HG03139 (cell line): ENCODE measurements at regions not wholly inside any gene's neighbourhood (a gene's known extent, or its start where the extent isn't known, plus 50 kb on each side); places are given as distances from the start of the nearest gene placed in this dataset.
"Not testable (repeated sequence)": the region's sequence is repeated elsewhere in the genome, so short reads cannot be mapped to it uniquely, and the experiment has no call there.

ENCODE experiments used
- ATAC-seq: cut with Tn5 transposase; IDR thresholded peaks from one replicate; pipeline ENCODE4 v1.9.1; 2021; ENCODE audit not compliant: unreplicated experiment

DNA sequence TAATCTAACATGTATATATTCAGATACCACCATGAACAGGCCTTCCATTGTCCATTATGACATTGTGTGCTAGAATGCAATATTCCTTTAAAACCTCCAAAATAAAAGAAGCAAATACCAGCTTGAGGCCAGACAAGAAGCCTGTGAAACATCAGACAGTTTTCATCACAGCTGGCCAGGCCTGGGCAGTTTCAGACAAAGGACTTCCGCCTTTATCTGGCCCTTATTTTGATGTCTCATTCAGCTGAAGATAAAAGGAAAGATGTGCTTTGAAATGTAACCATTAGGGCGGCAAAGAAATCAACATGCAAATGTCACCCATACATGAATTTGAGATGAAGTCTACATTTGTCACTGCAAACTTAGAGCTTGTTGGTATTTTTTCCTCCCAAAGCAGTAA, 737.5 kb downstream of the KCNJ2 start:
- ATAC-seq: no peak

DNA sequence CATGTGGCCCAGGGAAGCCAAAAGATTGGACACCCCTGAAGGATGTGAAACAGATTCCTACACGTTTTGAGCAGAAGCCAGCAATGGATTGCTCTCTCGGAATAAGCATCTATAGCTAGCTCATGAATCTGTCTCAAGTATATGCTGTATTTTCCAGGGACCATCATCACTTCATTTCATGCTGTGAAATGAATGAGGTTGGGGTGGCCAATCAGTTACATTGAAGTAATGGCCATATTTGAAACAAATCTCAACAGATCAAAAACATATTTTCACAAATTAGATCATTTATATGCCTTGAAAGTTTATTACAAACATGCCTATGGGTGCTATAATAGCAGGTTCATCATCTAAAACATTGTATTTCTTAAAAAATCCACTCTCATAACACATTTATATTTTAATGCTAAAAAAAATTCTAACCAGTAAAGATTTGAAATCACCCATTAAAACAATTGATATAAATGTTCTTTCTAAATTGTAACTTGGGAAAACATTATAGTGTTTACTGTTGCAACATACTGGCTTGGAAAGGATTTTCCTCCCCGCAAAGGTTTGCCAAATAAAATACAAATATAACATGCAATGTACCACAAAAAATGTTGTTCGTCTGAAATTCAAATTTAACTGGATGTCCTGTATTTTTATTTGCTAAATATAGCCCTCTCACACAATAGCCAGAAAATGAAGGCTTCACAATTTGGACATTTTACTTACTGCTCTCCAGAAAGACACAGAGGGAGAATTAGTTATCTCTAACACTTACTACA, 743.6 kb downstream of the KCNJ2 start:
- no peak for ATAC-seq

DNA sequence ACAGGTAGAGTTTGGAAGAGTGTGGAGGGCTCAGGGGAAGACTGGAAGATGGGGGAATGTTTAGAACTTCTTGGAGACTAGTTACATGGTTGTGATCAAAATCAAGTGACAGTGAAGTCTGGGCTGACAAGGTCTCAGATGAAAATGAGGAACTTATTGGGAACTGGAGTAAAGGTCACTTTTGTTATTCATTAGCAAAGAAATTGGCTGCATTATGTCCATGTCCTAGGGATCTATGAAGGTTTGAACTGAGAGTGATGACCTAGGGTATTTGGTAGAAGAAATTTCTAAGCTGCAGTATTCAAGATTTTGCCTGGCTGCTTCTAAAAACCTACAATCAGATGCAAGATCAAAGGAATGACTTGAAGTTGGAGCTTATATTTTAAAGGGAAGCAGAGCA, 747.1 kb downstream of the KCNJ2 start:
- no peak for ATAC-seq

DNA sequence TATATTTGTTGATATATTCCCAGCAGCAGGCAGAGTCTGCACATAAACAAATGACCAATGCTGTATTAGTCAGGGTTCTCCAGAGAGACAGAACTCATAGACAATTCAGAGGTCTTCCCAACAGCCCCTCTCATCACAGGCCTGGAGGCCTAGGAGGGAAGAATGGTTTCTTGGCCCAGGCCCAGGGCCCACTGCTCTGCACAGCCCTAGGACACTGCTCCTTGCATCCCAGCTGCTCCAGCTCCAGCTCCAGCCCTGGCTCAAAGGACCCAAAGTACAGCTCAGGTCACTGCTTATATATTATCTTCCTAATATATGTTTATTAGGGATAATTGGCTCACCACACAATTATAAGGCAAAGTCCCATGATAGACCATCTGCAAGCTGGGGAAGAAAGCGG, 749.9 kb downstream of the KCNJ2 start:
- ATAC-seq: no peak

DNA sequence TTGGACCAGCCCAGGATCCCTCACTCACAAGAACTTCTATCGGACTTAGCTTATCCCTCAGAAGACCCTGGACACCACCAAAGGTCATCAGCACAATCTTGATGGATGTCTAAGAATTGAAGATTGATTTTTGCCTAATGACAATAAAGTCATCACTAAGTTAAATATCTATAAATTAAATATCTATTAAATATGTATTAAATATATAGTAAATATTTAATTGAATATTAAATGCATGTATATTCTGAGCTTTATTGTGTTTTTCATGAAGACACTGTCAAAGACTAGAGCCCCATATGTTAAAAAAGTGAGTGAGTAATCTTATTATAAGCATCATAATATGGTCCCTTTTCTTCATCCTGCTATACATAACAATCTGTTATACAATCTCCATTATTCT, 751.1 kb downstream of the KCNJ2 start:
- ATAC-seq: no peak

DNA sequence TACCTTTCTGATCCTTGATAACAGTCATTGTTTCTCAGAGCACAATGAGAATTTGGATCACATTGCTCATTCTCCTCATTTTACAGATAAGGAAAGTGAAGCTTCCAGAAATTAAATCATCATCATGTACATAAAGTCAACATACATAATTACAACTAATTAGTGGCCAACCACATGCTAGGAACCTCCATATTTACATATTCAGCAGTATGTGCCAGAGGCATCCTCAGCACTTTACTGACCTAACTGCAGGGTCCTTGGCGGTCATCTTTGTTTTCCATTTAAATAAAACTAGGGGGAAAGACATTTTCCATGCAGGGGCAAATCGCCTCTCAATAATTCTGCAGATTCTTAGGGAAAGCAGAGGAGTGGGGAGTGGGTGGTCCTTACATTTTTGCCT, 752.9 kb downstream of the KCNJ2 start:
- ATAC-seq: no peak

DNA sequence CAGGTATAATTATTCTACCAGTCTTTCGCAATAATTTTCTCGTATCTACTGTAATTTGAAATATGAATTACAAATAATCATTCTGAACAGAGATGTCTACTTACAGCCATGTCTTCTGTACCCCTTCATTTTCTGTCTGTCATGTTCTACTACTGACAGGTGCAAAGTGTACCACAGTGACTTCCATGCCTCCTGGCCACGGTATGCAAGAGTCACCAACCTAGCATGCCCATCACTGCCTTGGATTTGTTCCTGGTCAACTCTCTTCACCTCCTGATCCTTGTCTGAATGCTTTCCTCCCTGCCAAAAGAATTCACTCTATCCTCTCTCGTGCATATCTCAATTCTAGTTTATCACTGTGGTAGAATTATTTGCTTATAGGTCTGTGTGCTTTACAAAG, 755.4 kb downstream of the KCNJ2 start:
- no peak for ATAC-seq

DNA sequence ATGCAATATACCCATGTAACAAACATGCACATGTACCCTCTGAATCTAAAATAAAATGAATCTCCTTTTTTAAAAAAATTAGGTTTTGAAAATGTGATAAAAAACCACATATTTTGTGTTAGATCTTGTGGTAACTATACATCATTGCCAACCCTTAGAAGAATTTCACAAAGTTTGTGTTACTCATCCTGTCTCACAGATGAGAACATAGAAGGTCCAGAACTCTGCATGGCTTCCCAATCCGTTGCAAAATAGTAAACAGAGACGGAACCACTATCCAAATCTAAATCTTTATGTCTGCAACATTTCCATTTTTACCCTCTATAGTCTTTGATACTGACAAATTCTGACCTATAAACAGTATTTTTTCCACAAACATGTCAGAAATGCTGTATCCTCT, 759.9 kb downstream of the KCNJ2 start:
- ATAC-seq: no peak

DNA sequence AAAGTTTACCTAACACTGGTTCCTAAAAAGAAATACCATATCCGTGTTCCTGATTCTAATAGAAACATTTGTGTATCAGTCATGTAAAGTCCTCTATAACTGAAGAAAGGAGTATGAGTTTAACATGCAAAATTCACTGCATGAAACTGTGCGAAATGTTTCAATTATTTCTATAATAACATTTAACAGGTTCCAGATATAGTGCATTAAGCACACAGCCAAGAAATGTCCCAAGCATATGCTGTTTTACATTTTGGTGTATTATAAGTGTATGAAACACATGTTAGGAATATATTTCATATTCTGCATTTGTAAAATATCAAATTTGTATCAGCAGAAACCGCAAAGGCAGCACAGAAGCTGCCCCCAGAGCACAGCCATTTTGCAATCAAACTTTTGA, 764.9 kb downstream of the KCNJ2 start:
- no peak for ATAC-seq

DNA sequence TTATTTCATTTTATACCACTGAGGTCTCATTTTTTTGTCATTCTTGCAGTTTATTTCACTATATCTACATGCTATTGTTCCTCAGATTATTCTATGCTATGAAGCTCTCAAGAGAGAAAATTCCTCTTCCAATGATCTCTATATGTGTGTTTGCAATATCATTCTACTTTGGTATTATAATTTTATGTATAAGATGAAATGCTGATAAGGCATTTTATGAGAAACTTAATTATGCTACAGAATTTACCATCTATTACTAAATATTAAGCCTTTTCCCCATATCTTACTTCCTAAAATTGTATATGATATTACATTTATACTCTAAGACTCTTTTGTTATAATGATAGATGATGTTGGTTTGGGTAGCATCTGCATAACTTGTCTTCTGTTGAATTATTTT, 765.5 kb downstream of the KCNJ2 start:
- no peak for ATAC-seq

DNA sequence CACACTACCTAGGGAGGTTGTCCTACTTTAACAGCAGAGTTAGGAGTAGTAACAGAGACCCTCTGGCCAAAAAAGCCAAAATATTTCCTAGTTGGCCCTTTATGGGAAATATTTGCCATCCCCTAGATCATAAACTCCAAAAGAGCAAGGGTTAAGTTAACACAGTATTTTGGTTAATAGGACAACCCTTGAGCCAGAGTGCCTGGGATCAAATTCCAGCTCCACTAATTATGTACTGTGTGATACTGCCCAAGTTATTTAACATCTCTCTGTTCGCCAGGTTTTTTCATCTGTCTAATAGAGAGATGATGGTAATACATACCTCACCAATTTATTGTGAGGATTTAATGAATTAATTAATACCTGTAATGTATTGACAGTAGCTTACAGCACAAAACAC, 767.4 kb downstream of the KCNJ2 start:
- no peak for ATAC-seq

DNA sequence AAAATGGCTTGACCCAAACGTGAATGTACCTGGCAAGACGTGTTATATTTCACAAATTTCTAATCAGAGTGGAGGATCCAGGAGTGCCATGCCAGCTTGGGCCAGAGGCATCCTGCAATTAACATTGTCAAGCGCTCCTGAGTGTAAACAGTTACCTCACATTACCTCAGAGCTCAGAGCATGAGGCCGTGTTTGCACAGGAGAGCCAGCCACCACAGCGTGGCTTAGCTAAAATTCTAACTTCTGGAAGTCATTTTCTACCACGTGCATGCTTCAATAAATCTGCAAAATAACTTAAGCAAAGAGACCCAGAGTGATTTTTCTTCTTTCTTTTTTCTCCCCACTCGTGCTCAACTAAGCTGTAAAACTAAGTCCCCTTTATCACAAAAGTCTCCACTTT, 769.0 kb downstream of the KCNJ2 start:
- ATAC-seq: no peak

DNA sequence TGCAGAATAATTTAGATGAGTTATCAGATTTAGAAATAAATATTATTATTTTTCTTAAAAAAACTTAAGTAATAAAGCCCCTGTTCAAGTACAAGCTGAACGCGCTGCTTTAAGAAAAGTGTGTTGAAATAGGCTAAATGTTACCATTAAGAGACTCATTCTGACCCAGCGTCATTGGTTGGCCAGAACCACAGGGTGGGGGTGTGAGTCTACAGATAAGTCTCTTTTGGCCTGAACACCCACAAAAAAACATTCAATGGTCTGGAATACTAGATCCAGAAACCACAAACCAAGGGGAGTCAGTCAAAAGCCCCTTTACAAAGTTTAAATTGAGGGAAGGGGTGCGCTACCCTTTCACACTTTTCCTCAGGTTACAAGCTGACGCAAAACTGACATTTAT, 776.1 kb downstream of the KCNJ2 start:
- ATAC-seq: no peak

DNA sequence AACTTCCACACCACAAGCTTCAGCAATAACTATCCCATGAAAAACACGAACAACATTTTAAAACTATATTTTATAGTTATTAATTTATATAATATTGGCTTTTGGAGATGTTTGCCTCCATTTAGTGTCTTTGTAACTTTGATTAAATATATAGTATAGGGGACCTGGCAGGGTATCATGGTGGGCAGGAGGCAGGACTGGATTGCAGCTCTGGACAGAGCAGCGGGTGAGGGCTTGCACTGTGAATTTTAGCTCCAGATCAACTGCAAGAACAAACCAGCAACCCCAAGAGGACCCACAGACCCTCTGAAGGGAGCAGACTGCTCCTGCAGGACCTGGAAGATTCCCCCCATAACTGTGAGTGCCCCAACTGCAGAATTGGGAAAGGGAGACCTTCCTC, 777.9 kb downstream of the KCNJ2 start:
- ATAC-seq: no peak

DNA sequence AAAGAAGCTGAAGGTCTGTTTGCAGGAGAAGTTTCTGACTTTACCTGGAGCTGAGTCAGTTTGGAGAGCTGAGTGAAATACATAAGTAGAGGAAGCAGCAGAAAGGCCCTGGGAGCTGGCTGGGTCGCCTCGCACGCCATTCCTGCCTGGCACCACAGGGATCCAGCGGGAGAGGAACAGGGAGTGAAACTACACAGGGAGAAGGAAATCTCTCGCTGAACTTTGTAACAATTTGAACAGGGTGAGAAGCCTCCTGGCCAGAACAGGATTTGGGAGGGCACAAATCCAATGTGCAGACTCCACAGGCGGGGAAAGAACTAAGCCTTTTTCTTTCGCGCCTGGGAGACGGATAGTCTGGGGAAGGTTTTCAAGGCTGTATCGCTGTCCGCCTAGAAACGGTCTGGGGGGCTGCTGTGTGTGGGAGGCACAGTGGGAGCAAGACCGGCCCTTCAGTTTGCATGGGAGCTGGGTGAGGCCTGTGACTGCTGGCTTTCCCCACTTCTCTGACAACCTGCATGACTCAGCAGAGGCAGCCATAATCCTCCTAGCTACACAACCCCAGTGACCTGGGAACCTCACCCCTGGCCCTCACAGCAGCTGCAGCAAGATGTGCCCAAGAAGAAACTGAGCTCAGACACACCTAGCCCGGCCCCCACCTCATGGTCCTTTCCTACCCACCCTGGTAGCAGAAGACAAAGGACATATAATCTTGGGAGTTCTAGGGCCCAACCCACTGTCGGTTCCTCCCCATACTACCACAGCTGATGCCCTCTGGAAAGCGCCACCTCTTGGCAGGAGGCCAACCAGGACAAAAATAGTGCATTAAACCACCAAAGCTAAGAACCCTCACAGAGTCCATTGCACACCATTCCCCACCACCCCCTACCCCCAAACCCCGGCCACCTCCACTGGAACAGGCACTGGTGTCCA, 778.6 kb downstream of the KCNJ2 start:
- no peak for ATAC-seq

DNA sequence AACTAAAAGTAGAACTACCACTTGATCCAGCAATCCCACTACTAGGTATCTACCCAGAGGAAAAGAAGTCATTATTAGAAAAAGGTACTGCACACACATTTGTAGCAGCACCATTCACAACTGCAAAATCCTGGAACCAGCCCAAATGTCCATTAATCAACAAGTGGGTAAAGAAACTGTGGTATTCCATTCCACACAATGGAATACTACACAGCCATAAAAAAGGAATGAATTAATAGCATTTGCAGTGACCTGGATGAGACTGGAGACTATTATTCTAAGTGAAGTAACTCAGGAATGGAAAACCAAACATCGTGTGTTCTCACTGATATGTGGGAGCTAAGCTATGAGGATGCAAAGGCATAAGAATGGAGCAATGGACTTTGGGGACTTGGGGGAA, 783.8 kb downstream of the KCNJ2 start:
- ATAC-seq: not testable (repeated sequence)

DNA sequence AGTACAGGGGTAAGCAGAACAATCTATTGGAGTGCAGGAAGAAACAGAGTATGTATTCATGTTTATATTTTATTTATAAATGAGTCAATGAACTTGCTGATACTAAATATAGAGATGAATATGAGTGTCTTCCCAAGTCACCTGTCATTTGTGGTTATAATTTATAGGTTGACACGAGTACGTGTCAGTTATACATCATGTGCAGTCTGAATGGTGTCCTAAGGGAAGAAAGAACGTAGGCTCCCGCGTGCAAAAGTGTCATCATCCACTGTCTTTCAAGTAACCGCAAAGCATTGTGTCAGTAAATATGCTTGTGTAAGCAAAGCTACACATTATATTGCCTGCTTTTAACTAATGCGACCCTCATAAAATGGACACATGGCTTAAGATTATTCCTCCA, 786.1 kb downstream of the KCNJ2 start:
- no peak for ATAC-seq

DNA sequence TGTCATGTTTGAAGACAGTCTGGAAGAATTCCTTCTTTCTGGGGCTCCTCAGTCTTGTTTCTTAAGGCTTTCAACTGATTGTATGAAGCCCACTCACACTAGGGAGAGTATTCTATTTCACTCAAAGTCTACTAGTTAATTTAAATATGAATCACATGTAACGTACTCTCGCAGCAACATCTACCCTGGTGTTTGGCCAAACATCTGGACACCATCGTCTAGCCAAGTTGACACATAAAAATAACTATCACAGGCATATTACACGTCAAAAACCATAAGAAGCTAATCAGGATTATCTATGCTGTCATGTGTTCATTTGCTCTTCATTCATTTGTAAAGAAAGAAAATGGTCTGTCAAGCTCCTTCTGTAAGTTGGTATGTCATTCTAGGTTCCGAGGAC, 787.4 kb downstream of the KCNJ2 start:
- ATAC-seq: no peak

DNA sequence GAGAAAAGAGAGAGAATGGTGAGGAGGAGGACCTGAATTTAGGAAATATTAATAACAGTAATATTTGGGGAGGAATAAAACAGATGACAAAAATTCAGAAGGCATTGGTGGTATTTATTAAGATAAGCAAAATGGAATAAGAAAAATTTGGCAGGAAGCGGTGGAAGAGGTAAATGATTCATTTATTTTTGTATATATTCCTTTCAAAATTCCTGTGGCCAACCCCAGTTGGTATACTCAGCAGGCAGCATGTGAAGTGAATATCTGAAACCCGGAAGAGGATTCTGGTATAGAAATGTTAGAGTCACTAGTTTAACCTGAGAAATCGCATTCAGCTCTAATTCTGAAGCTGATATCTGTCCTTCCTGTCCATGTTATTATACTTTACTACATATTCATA, 792.0 kb downstream of the KCNJ2 start:
- ATAC-seq: no peak

DNA sequence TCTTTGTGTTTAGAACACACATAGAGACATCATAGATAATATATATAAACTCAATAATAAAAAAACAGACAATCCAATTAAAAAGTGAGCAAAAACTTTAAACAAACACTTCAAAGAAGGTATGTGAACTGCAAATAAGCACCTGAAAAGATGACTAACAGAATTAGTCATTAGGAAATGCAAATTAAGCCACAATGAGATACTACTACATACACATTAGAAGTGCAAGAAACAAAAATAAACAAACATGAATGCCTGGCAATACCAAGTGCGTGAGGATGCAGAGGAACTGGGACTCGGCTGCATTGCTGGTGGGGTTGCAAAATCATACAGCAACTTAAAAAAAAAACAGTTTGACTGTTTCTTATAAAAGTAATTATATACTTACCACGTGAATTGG, 799.0 kb downstream of the KCNJ2 start:
- ATAC-seq: no peak

DNA sequence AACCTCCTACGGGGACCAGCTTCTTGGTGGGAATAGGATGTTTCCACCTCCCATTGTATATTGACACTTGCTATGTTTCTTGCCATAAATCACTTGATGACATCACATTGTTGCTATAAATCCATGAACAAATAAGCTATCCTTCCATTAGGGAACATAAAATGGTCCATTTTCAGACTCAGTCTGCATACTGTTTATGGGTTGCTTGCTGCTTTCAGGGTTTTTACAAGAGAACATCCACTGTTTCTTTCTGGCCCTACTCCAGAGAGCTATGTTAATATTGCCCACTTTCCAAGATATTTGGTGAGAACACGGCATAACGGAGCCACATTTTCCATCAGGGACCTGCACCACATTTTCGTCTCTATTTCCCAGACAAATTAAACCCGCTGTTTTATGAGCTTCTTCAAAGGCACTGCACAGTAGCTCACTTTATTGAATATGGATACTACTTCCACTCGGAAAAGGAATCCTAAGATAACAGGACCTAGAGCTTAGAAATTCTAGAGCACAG, 800.2 kb downstream of the KCNJ2 start:
- ATAC-seq: no peak

DNA sequence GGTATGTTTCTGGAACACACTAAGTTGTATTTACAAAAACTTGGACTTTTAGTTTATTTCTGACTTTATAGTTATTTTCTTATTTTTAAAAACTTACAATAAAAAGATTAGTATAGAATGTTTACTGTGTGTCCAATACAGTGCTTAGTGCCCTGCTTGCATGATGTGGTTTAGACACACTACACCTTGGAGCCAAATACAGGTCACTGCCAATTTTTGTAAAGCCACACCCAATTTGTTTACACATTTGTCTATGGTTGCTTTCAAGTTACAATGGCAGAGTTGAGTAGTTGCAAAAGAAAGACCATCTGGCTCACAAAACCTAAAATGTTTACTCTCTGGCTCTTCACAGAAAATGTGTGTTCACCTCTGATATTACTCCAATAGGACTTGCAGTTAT, 807.1 kb downstream of the KCNJ2 start:
- no peak for ATAC-seq
